Effector memory CD4-positive, alpha-beta T cell (primary cell): ENCODE measurements at regions not wholly inside any gene's neighbourhood (a gene's known extent, or its start where the extent isn't known, plus 50 kb on each side); places are given as distances from the start of the nearest gene placed in this dataset.

Source experiments
- DNase-seq, 3 donors: peaks; one replicate each; pipeline ENCODE4 v3.0.0-alpha.2; 2020
- H3K27ac ChIP-seq: 2 replicates; pipeline ENCODE4 v1.7.0; 2013; ENCODE audit warnings: mild to moderate bottlenecking, low read length, moderate library complexity; ENCODE audit not compliant: insufficient read depth, poor library complexity, severe bottlenecking
- H3K27me3 ChIP-seq: replicated peaks from 2 replicates; pipeline ENCODE4 v1.7.0; 2013; ENCODE audit warnings: mild to moderate bottlenecking, low read length; ENCODE audit not compliant: insufficient read depth, control insufficient read depth, poor library complexity, severe bottlenecking
- H3K36me3 ChIP-seq: 2 replicates; pipeline ENCODE4 v1.7.0; 2013; ENCODE audit warnings: mild to moderate bottlenecking, low read length, moderate library complexity; ENCODE audit not compliant: control insufficient read depth, insufficient read depth
- H3K4me1 ChIP-seq: 2 replicates; pipeline ENCODE4 v1.7.0; 2013; ENCODE audit warnings: low read length, mild to moderate bottlenecking; ENCODE audit not compliant: control insufficient read depth, insufficient read depth, poor library complexity, severe bottlenecking
- H3K4me3 ChIP-seq: 2 replicates; pipeline ENCODE4 v1.7.0; 2013; ENCODE audit warnings: low read length, low read depth, mild to moderate bottlenecking; ENCODE audit not compliant: insufficient read depth, poor library complexity, severe bottlenecking
- H3K9me3 ChIP-seq: 2 replicates; pipeline ENCODE4 v1.7.0; 2013; ENCODE audit warnings: mild to moderate bottlenecking, low read length, moderate library complexity; ENCODE audit not compliant: control insufficient read depth

DNA sequence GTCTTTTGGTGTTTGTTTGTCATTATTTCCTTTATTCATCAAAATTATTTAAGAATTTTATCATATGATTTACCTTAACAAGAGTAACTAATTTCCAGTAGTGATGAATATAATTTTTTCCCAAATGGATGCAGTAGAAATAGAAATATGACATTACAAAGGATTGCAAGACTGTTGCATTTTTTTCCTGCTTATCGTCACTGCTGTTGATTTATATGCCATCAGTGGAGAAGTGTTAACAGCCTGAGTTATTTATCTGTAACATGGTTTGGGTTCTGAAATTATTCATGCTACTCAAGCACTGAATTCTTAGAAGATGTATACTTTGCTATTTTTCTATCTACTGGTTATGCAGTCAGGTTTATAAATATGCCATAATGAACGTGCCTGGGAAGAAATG lies 68.6 kb downstream of the TMEM100 start:
- Histone ChIP-seq H3K36me3 (no peaks in the 10 kb centered on the region), H3K4me1 (no peaks in the 10 kb centered on the region), H3K27me3 (no peaks in the 10 kb centered on the region), H3K27ac (no peak overlapping the region), H3K9me3 (no peaks in the 10 kb centered on the region), H3K4me3 (no peak overlapping the region)
- DNase-seq, result no peak

DNA sequence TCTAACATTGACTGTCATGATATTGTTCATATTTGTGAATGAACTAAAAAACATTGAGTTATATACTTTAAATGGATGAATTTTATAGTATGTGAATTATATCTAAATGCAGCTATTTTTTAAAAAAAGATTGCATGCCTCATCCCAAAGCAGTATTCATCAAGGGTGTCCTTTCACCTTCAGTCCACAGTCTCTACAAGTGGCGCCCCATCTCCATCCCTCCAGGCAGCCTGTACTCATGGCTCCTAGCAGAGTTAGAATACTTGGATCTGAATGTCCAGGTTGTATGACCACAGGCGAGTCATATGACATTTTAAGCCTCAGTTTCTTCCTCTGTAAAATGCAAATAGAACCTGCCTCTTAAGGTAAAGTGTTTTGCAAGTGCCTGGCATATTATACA lies 69.8 kb downstream of the TMEM100 start:
- Histone ChIP-seq H3K9me3 (no peaks in the 10 kb centered on the region), H3K27me3 (no peaks in the 10 kb centered on the region), H3K27ac (no peak overlapping the region), H3K4me3 (no peak overlapping the region), H3K4me1 (no peaks in the 10 kb centered on the region), H3K36me3 (no peaks in the 10 kb centered on the region)
- DNase-seq, result no peak

DNA sequence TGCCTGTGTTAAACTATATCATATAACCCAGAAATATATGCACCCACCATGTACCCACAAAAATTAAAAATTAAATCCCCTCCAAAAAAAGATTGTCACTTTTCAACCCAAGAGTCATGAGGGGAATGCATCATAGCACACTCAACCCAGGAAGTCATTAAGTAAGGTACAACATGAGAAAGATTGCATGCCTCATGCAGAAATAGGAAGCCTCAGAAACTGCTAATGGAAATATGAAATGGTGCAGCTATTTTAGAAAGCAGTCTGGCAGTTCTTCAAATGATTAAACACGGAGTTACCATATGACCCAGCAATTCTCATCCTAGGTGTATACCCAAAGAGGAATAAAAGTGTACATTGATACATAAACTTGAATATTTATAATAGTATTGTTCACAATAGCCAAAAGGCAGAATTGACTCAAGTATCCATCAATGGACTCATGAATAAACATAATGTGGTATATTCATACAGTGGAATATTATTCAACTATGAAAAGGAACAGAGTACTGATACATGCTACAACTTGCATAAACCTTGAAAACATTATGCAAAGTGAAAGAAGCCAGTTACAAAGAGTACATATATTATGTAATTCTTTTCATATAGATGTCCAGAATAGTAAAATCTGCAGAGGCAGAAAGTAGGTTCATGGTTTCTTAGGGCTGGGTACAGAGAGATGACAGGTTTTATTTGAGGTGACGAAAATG lies 70.4 kb downstream of the TMEM100 start:
- no peak for DNase-seq
- Histone ChIP-seq H3K27ac (no peak overlapping the region), H3K4me1 (no peaks in the 10 kb centered on the region), H3K9me3 (no peaks in the 10 kb centered on the region), H3K27me3 (no peaks in the 10 kb centered on the region), H3K36me3 (no peaks in the 10 kb centered on the region), H3K4me3 (no peak overlapping the region)

DNA sequence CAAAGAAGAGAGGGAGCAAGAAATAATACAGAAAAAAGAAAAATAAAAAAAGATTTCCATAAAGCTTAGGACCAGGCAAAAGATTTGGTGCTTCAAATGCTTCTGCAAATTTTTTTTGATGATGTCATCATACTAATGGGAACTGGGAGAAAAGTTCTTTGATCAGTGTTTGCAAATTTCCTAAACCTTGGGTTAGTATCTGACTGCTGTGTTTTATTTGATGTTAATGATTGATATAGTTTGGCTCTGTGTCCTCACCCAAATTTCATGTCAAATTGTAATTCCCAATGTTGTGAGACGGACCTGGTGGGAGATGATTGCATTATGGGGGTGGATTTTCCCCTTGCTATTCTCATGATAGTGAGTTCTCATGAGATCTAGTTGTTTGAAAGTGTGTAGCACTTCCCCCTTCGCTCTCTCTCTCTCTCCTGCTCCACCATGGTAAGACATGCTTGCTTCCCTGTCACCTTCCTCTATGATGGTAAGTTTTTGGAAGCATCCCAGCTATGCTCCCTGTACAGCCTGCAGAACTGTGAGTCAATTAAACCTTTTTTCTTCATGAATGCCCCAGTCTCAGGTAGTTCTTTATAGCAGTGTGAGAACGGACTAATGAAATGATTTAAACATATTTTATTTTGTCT lies 72.6 kb downstream of the TMEM100 start:
- H3K4me1 ChIP-seq, result no peaks in the 10 kb centered on the region
- H3K9me3 ChIP-seq, result no peaks in the 10 kb centered on the region
- no peak for DNase-seq
- no peak overlapping the region for H3K4me3 ChIP-seq
- H3K36me3 ChIP-seq, result no peaks in the 10 kb centered on the region
- no peaks in the 10 kb centered on the region for H3K27me3 ChIP-seq
- H3K27ac ChIP-seq, result no peak overlapping the region

DNA sequence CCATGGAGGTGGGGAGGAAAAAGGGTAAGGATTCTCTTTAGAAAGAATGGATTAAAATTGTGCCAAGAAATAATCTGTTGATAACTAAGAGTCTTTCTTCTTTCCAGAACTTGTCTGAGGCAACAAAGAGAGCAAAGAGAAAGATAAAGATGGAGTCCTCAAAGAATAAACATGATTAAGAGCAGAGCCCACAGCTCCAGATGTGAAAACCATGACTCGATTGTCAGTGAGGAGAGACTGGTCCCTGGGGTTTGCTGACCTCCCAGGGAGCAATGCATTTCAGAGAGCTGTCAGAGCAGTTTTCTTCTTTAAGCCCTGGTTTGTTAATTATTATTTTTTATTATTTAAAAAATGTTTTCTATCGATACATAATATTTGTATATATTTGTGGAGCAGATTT lies 74.6 kb downstream of the TMEM100 start:
- Histone ChIP-seq H3K27ac (no peak overlapping the region), H3K36me3 (no peaks in the 10 kb centered on the region), H3K4me3 (no peak overlapping the region), H3K9me3 (no peaks in the 10 kb centered on the region), H3K4me1 (no peaks in the 10 kb centered on the region), H3K27me3 (no peaks in the 10 kb centered on the region)
- DNase-seq, result no peak

DNA sequence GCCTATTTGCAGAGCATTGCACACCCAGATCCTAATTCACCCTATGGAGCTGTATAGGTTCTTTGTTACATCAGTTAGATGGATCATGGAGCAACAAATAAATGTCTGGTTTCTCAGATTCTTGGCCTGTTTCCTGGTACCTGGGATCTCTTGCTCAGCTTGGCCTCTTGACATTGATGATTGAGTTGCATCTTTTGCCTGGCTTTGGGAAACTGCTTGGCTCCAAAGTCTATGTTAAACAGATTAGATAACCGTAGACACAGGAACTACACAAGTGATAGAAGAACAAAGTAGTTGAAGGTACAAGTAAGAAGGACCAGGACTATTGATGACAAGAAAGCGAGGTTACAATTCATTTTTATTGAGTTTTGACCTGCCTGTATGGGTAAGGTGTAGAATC lies 77.3 kb downstream of the TMEM100 start:
- H3K36me3 ChIP-seq, result no peaks in the 10 kb centered on the region
- no peak for DNase-seq
- H3K27ac ChIP-seq, result no peak overlapping the region
- H3K9me3 ChIP-seq, result no peaks in the 10 kb centered on the region
- no peaks in the 10 kb centered on the region for H3K27me3 ChIP-seq
- no peak overlapping the region for H3K4me3 ChIP-seq
- no peaks in the 10 kb centered on the region for H3K4me1 ChIP-seq

DNA sequence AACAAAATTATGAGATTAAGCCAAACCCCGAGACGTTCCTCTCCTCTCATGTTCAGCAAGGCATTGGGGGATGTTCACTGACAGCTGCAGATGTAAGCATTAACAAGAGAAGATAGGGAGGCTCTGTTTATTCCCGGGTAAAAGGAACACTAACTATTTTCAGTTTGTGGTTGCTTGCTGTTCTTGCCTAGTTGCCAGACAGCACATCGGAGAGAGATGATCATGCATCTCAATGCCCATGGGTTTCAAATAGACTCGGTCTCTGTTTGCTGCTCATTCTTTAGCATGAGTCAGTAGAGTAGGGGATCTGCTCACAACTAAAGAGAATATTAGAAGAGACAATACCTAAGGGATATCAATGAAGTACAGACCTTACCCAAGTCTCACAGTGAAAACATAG lies 78.3 kb downstream of the TMEM100 start:
- Histone ChIP-seq H3K4me1 (no peaks in the 10 kb centered on the region), H3K36me3 (no peaks in the 10 kb centered on the region)

DNA sequence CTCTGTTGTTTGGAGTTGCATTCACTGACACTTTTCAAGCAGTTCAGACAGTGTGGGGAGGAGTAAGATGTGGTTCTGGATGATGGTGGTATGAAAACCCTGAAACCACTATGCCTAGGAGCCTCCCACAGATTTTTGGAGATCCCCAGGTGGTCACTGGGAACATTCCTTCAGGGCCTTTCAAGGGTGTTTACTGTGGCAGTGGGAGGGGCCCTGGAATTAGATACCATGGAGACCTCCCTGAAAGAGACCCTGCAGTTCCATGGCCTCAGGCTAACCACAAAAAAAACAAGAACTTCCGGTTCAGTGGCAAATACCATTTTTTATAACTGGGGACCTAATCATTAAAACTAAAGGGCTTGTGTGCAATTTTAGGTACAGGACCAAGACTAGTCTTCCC lies 79.9 kb downstream of the TMEM100 start:
- no peaks in the 10 kb centered on the region for H3K36me3 ChIP-seq
- H3K27ac ChIP-seq, result no peak overlapping the region
- no peaks in the 10 kb centered on the region for H3K9me3 ChIP-seq
- no peaks in the 10 kb centered on the region for H3K4me1 ChIP-seq
- H3K27me3 ChIP-seq, result no peaks in the 10 kb centered on the region
- H3K4me3 ChIP-seq, result no peak overlapping the region
- no peak for DNase-seq

More for the DNA sequence above, 78.3 kb downstream of the TMEM100 start:
- no peak overlapping the region for H3K27ac ChIP-seq
- no peaks in the 10 kb centered on the region for H3K9me3 ChIP-seq
- DNase-seq, result no peak
- H3K27me3 ChIP-seq, result no peaks in the 10 kb centered on the region
- no peak overlapping the region for H3K4me3 ChIP-seq

DNA sequence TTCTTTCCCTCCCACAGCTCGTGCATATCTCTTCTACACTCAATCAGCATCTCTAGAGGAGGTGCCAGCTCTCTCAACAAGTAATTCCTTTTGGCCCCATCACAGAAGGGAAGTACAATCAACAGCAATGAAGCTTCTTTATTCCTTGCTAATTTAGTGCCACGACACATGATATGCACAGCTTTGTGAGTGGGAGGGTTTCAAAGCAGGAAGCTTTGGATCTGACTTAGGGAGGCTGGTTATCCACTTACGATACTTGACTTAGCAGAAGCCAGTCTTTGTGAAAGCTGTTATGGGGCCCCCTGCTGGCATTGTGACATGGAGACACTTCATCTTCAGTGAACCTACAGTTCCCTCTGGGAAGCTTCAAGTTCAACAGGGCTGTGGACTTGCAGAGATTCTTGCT lies 81.0 kb downstream of the TMEM100 start:
- H3K4me3 ChIP-seq, result no peak overlapping the region
- DNase-seq, result peak in 1 of 3 donors; percentile 3
- no peak overlapping the region for H3K27ac ChIP-seq
- H3K27me3 ChIP-seq, result no peaks in the 10 kb centered on the region
- H3K4me1 ChIP-seq, result no peaks in the 10 kb centered on the region
- H3K36me3 ChIP-seq, result no peaks in the 10 kb centered on the region
- no peaks in the 10 kb centered on the region for H3K9me3 ChIP-seq

DNA sequence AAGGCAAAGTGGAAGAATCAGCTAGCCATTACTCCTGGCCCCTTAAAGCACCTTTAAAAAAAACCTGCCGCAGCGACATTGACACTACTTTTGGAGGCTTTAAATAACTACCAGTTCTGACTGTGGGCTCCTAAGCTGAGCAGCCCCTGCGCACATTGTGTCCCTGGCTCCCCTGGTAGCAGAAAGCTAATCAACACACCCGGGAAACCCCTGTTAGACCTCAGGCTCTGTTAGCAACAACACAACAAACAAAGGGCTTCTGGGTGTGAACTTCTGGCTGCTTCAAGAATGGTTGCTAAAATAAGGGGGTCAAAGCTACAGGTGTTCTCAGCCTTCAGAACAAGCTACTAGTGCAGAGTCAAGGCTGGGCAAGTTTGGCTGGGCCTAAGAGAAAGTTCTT lies 83.6 kb downstream of the TMEM100 start:
- Histone ChIP-seq H3K27ac (no peak overlapping the region), H3K9me3 (no peaks in the 10 kb centered on the region), H3K4me1 (no peaks in the 10 kb centered on the region), H3K4me3 (no peak overlapping the region), H3K27me3 (no peaks in the 10 kb centered on the region), H3K36me3 (no peaks in the 10 kb centered on the region)
- no peak for DNase-seq
